ENCODE measurements at regions not wholly inside any gene's neighbourhood (a gene's known extent, or its start where the extent isn't known, plus 50 kb on each side); places are given as distances from the start of the nearest gene placed in this dataset.

GRCh38 chr4:63049726-63050125 lies 1359.5 kb downstream of the TECRL start:
- TF ChIP-seq POLR2A (IDR thresholded peaks at IDR 0.05) (no peak), POLR2AphosphoS5 (IDR thresholded peaks at IDR 0.05) (no peak), CTCF (IDR thresholded peaks at IDR 0.05) (no peak), EP300 (IDR thresholded peaks at IDR 0.05) (no peak)
- Histone ChIP-seq H3K27ac (no peak overlapping the region), H3K4me3 (no peak overlapping the region), H3K4me1 (no peaks in the 10 kb centered on the region), H3K27me3 (no peaks in the 10 kb centered on the region), H3K36me3 (no peaks in the 10 kb centered on the region), H3K9me3 (no peaks in the 10 kb centered on the region)
- 76% methylated on average over 1 of the region's 1 CpG for WGBS
- no peak for DNase-seq (ENCODE audit: low spot score in 2 of 2)

- WGBS, result 55% methylated on average over 1 of the region's 1 CpG
- no peaks in the 10 kb centered on the region for H3K36me3 ChIP-seq
- H3K9me3 ChIP-seq, result no peaks in the 10 kb centered on the region
- no peaks in the 10 kb centered on the region for H3K4me1 ChIP-seq
- H3K27me3 ChIP-seq, result no peaks in the 10 kb centered on the region
- H3K4me3 ChIP-seq, result no peak overlapping the region
- no peak overlapping the region for H3K27ac ChIP-seq
- TF ChIP-seq POLR2A (IDR thresholded peaks at IDR 0.05) (no peak), EP300 (IDR thresholded peaks at IDR 0.05) (no peak), CTCF (IDR thresholded peaks at IDR 0.05) (no peak), POLR2AphosphoS5 (IDR thresholded peaks at IDR 0.05) (no peak)
- DNase-seq (ENCODE audit: low spot score in 2 of 2), result no peak
Observed at GRCh38 chr4:63049278-63049677, 1360.0 kb downstream of the TECRL start.

GRCh38 chr4:63036159-63036866 lies 1372.9 kb downstream of the TECRL start:
- WGBS, result 39% methylated on average over 8 of the region's 8 CpGs
- no peaks in the 10 kb centered on the region for H3K36me3 ChIP-seq
- no peak for TF ChIP-seq POLR2AphosphoS5 (IDR thresholded peaks at IDR 0.05)
- TF ChIP-seq EP300 (IDR thresholded peaks at IDR 0.05), result no peak
- no peak for TF ChIP-seq POLR2A (IDR thresholded peaks at IDR 0.05)
- TF ChIP-seq CTCF (IDR thresholded peaks at IDR 0.05), result no peak
- no peaks in the 10 kb centered on the region for H3K27me3 ChIP-seq
- H3K4me3 ChIP-seq, result no peak overlapping the region
- no peak overlapping the region for H3K27ac ChIP-seq
- H3K9me3 ChIP-seq, result no peaks in the 10 kb centered on the region
- H3K4me1 ChIP-seq, result no peaks in the 10 kb centered on the region
- no peak for DNase-seq (ENCODE audit: low spot score in 2 of 2)

- Histone ChIP-seq H3K4me3 (no peak overlapping the region), H3K4me1 (no peaks in the 10 kb centered on the region), H3K9me3 (no peaks in the 10 kb centered on the region), H3K27ac (no peak overlapping the region), H3K27me3 (no peaks in the 10 kb centered on the region), H3K36me3 (no peaks in the 10 kb centered on the region)
- TF ChIP-seq CTCF (IDR thresholded peaks at IDR 0.05), result no peak
- TF ChIP-seq EP300 (IDR thresholded peaks at IDR 0.05), result no peak
- no peak for TF ChIP-seq POLR2AphosphoS5 (IDR thresholded peaks at IDR 0.05)
- no peak for TF ChIP-seq POLR2A (IDR thresholded peaks at IDR 0.05)
- DNase-seq (ENCODE audit: low spot score in 2 of 2), result no peak
- whole genome bisulfite sequencing, result 77% methylated on average over 3 of the region's 3 CpGs
Observed at GRCh38 chr4:63029380-63029779, 1379.9 kb downstream of the TECRL start.

- no peaks in the 10 kb centered on the region for H3K4me1 ChIP-seq
- H3K4me3 ChIP-seq, result no peak overlapping the region
- no peak for TF ChIP-seq POLR2A (IDR thresholded peaks at IDR 0.05)
- no peak for TF ChIP-seq EP300 (IDR thresholded peaks at IDR 0.05)
- TF ChIP-seq POLR2AphosphoS5 (IDR thresholded peaks at IDR 0.05), result no peak
- no peak for TF ChIP-seq CTCF (IDR thresholded peaks at IDR 0.05)
- H3K27me3 ChIP-seq, result no peaks in the 10 kb centered on the region
- 68% methylated on average over 1 of the region's 1 CpG for WGBS
- no peak for DNase-seq (ENCODE audit: low spot score in 2 of 2)
- no peaks in the 10 kb centered on the region for H3K9me3 ChIP-seq
- H3K27ac ChIP-seq, result no peak overlapping the region
- no peaks in the 10 kb centered on the region for H3K36me3 ChIP-seq
Observed at GRCh38 chr4:63020661-63021060, 1388.6 kb downstream of the TECRL start.
